ENCODE measurements at regions not wholly inside any gene's neighbourhood (a gene's known extent, or its start where the extent isn't known, plus 50 kb on each side); places are given as distances from the start of the nearest gene placed in this dataset.

GRCh38 chr11:70501933-70502540 lies 103.7 kb downstream of the CTTN start:
- DNase-seq (ENCODE audit: low read depth, low spot score), result no peak
- ChIA-PET CTCF (no interaction called here), POLR2A (no interaction called here)
- Histone ChIP-seq H3K4me3 (ENCODE audit: low read depth, low read length) (no peak overlapping the region), H3K27ac (ENCODE audit: low read depth, low read length) (no peak overlapping the region), H3K27me3 (ENCODE audit: control insufficient read depth, insufficient read depth, low read length) (peaks cover 17% of the 10 kb centered on the region), H3K9me3 (ENCODE audit: control insufficient read depth, insufficient read depth, low read length) (no peaks in the 10 kb centered on the region; the same call in 1 of the 2 replicates)
- no peak for TF ChIP-seq CTCF (IDR thresholded peaks at IDR 0.05; ENCODE audit: low read depth, low read length)

- H3K4me3 ChIP-seq (ENCODE audit: low read depth, low read length), result no peak overlapping the region
- POLR2A ChIA-PET, result no interaction called here
- DNase-seq (ENCODE audit: low read depth, low spot score), result no peak
- H3K9me3 ChIP-seq (ENCODE audit: control insufficient read depth, insufficient read depth, low read length), result no peaks in the 10 kb centered on the region; the same call in 1 of the 2 replicates
- CTCF ChIA-PET, result no interaction called here
- TF ChIP-seq CTCF (IDR thresholded peaks at IDR 0.05; ENCODE audit: low read depth, low read length), result no peak
- peaks cover 9% of the 10 kb centered on the region for H3K27me3 ChIP-seq (ENCODE audit: control insufficient read depth, insufficient read depth, low read length)
- H3K27ac ChIP-seq (ENCODE audit: low read depth, low read length), result no peak overlapping the region
These were observed 104.5 kb downstream of the CTTN start for GRCh38 chr11:70502677-70503467.

- ChIA-PET CTCF (no interaction called here), POLR2A (no interaction called here)
- Histone ChIP-seq H3K27me3 (ENCODE audit: control insufficient read depth, insufficient read depth, low read length) (peaks cover 4% of the 10 kb centered on the region), H3K27ac (ENCODE audit: low read depth, low read length) (no peak overlapping the region), H3K9me3 (ENCODE audit: control insufficient read depth, insufficient read depth, low read length) (no peaks in the 10 kb centered on the region; the same call in 1 of the 2 replicates), H3K4me3 (ENCODE audit: low read depth, low read length) (no peak overlapping the region)
- DNase-seq (ENCODE audit: low read depth, low spot score), result no peak
- TF ChIP-seq CTCF (IDR thresholded peaks at IDR 0.05; ENCODE audit: low read depth, low read length), result peak; percentile 19; the same call in 1 of the 2 replicates
These were observed 105.3 kb downstream of the CTTN start for GRCh38 chr11:70503468-70504221.

- H3K27ac ChIP-seq (ENCODE audit: low read depth, low read length), result no peak overlapping the region
- H3K9me3 ChIP-seq (ENCODE audit: control insufficient read depth, insufficient read depth, low read length), result no peaks in the 10 kb centered on the region; the same call in 1 of the 2 replicates
- H3K27me3 ChIP-seq (ENCODE audit: control insufficient read depth, insufficient read depth, low read length), result peaks cover 4% of the 10 kb centered on the region
- no peak for DNase-seq (ENCODE audit: low read depth, low spot score)
- no peak overlapping the region for H3K4me3 ChIP-seq (ENCODE audit: low read depth, low read length)
- ChIA-PET POLR2A (no interaction called here), CTCF (no interaction called here)
- no peak for TF ChIP-seq CTCF (IDR thresholded peaks at IDR 0.05; ENCODE audit: low read depth, low read length)
These were observed 106.1 kb downstream of the CTTN start for GRCh38 chr11:70504246-70505020.

Measured in AG04450 (cell line).